NCI-H1105 (cell line): ENCODE measurements at regions not wholly inside any gene's neighbourhood (a gene's known extent, or its start where the extent isn't known, plus 50 kb on each side); places are given as distances from the start of the nearest gene placed in this dataset.

ENCODE experiments used
- DNase-seq: peaks from one replicate; lab custom pipeline; 2025; lab: John Stamatoyannopoulos, UW

DNA sequence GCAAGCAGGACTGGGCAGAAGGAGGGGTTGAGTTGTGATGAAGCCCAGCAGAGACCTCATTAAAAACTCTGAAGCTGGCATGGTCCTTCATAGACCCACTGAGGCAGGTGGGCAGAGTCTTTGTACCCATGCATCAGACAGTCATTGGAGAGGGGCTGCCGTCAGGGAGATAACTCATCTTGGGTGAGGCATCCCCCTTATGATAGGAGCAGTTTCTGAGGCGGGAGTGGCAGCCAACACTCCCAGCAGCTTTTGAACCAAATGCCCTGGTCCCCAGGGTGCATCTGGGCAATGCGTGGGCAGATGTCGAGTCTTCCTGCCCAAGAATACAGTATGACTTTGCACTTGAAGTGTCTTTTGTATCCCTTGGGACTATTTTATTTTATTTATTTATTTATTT is 68.1 kb downstream of the HTR5A start:
- DNase-seq = no peak

DNA sequence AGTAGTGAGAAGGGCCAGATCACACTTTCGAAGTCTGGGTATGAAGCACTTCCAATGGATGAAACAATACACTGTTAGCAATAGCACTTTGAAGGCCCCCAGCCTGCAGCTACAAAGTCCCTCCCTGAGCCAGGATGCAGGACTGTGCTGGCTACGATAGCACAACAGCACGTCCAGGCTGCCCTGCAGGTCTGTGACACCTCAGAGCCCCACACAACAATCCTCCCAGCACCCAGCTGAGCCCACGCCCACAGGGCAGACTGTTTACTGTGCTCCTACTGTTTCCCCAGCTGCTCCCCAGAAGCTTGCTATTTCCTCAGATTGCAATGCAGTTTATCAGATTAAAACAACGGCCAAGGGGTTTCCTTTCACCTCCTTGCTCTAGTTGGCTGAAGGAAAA is 71.4 kb downstream of the HTR5A start:
- no peak for DNase-seq

DNA sequence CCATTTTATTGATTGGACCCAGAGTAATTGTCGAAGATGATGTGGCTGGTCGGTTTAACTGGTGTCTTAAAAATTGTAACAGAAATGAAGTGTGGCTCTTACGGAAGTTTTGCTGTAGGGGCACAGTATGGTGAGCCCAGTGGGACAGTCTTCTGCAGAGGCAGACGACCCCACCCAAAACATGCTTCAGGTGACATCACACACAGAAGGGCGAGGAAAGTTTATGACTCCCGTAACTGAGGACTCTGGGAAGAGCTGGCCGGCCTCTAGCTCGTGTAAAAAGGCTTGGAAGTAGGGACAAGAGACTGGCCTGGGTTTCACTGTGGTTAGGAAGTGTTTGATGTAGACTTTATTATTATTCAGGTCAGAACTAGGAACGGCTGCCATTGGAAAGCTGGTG is 73.3 kb downstream of the HTR5A start:
- no peak for DNase-seq

DNA sequence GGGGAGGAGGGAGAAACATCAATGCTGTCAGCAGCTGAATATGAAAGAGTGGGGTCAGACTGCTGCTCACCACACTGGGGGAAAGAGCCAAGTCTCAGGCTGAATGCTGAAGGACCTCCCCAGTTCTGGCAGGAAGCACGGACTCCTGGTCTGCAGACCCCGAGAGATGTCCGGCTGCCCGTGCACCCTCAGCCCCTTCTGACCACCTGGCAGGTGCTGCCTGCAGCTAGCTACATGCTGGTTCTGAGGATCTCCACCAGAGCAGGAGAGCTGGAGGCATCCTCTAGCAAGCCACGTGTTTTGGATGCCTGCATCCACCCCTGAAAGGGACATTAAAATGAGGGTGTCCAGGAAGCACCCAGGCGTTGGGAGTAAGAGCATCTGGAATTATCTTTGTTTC is 74.2 kb downstream of the HTR5A start:
- no peak for DNase-seq

DNA sequence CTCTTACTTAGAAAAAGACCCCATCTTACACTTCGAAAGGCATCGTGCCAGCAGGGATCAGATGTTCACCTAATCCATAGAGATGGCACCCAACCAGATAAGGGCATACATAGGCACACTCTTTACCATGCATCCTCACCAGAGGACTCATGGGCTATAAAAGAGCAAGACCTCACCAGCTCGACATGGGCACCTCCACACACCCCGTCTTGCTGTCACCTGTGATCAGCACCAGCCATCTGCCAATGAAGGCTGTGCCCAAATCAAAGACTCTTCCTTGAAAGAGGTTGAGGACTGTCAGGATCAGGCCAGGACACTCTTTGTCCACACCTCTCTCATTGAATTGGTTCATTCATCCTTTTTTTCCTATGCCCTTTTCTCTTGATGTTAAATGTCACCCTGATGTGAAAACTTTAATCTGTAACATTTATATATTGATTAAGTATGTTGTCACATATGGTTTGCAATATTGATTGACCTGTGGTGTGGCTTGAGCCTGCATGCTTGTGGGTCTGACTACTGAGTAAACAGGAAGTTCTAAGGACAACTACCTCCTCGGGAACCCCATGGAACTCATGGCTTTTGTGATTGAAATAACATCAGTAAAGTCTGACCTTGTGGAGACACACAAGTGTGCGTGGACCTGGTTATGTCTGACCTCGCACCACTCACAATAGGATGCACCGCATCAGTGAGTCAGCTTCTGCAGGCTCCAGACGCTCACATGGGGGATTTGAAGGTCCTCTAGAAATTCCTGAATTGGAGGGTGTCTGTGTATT is 75.5 kb downstream of the HTR5A start:
- no peak for DNase-seq

DNA sequence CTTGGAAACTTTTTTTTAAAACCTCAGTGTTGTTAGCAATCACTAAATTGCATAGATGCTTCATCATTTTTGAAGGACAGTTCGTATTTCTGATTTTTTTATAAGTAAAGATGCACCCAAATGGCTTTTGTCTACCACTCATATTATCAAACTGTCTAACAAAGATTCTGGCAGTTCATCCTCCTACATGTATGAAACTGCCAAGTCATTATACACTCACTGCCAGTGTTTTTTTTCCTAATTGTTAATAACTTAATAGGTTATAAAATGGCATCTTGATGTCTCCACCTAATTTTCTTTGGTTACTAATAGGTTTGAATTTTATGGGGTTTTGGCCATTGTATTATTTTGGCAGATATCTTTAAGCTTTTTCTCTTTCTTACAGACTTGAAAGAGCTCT is 77.0 kb downstream of the HTR5A start:
- no peak for DNase-seq

DNA sequence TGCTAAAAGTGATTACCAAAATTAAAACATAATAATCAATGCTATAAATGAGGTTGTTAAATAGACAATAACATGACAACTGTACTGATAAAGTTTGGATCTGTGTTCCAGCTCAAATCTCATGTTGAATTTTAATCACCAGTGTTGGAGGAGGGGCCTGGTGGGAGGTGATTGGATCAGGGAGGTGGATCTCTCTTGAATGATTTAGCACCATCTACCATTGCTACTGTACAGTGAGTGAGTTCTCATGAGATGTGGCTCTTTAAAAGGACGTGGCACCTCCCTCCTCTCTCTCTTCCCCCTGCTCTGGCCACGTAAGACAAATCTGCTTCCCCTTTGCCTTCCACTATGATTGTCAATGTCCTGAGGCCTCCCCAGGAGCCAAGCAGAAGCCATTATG is 77.5 kb downstream of the HTR5A start:
- no peak for DNase-seq

DNA sequence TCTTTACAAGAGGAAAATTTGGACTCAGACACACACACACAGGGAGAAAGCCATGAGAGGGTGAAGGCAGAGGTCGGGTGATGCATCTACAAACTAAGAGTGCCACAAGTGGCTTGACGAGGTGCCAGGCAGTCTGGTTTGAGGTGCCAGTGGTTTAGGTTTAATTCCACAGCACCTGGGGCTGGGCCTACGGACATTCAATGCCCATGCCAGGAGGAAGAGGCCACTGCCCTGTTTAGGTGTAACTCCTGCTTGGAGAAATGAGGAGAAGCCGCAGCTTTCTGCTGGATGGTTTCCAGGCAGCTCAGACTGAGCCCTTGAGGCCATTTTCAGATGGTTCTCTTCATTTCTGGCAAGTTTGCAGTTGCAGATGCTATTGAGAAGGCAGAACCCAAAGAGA is 83.6 kb downstream of the HTR5A start:
- DNase-seq = no peak

DNA sequence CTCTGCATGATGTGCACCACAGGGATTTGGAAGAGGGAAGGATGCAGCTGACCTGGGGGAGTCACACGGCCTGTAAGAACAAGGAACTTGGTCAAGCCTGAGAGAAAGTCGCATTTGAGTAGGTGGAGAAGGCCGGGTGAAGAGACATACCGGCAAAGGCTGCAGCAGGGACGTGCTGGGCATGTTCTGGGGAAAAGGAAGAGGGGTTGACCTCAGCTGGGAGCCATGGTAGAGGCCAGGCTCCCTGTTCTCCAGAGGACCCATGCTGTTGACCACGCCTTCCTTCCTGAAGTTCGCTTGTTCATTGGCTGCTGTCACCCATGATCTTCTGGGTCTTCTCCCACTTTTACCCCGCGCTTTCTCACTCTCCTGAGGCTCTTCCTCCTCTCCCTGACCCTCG is 84.5 kb downstream of the HTR5A start:
- no peak for DNase-seq

DNA sequence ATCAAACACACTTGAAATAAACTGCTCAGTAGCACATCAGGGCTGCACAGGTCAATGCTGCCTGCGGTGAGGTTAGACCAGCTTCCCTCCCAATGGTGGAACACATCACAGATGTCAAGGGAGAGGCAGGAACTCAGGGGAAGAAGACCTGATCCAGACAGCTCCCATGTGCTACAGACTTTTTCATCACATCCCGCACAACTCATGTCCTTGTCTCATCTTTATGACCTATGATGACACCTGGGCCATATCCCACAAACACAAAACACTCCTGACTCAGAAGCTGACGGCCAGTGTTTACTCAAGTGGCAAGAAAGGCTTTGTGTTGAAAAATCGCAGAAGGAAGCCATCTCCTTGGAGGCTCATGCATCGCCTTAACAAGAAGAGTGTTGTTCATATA is 91.6 kb downstream of the HTR5A start:
- no peak for DNase-seq

DNA sequence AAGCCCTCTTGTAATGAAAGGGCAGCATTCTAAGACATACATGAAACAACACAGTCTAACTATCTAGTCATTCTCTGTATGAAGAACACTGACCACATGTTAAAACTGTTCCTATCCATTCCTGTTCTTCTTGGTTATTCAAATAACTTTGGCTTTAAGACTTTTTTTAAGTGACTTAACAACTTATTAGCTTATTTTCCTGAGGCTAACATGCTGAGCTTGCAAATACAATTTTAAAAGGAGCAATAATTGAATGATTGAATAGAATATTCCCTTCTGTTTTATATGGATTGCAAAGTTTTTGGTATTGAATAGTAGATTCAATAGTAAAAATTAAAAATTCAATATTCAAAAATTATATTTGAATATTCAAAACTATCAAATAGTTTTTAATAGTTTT is 92.3 kb downstream of the HTR5A start:
- DNase-seq = no peak

DNA sequence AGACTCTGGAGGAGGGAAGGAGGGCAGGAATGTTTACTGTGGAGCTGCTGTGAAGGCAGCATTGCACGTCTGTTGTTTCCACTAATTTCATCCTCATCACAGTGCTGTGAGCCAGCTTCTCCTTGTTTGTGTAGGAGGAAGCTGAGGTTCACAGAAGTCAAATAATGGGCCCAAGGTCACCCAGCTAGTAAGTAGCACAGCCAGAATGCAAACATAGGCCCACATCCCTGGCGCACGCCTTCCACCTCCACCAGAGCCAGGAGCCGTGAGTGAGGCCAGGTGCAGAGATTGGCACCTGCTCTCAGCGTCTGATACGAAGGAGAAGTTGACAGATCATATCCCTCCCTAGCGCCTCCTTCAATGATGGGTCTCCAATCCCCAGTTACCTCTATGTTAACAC is 93.6 kb downstream of the HTR5A start:
- no peak for DNase-seq

DNA sequence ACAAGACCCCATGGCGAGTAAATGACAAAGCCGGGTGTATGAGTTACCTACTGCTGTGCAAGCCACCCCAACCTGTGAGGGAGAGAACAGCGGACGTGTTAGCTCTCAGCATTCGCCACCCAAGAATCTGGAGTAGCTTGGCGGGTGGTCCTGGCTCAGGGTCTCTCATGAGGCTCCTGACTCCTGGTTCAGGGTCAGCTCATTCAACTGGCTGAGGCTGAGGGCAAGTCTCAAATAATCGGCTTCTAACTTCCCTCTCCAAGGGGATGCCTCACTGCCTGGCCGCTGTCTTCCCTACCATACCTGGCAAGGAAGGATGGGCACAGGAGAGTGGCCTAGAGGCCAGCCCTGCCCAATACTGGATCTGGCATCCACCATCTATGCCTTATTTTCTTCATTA is 94.2 kb downstream of the HTR5A start:
- DNase-seq = no peak

DNA sequence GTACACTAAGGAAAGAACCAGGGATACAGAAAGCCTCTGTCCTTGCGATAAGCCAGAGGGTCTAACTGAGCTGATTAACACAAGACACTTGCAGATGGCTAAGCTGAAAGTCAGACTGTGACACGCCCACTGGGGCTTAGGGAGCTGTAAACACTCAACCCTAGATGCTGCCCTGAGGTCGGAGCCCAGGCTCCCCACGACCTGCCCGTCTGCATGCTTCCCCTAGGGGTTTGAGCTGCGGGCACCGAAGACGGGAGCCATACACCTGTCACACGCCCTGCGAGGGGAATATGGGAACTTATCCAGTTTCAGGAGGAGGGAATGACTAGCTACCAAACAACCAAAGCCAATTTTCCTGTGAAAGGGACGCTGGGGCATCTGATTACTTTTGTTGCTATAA is 96.0 kb downstream of the HTR5A start:
- DNase-seq = no peak

DNA sequence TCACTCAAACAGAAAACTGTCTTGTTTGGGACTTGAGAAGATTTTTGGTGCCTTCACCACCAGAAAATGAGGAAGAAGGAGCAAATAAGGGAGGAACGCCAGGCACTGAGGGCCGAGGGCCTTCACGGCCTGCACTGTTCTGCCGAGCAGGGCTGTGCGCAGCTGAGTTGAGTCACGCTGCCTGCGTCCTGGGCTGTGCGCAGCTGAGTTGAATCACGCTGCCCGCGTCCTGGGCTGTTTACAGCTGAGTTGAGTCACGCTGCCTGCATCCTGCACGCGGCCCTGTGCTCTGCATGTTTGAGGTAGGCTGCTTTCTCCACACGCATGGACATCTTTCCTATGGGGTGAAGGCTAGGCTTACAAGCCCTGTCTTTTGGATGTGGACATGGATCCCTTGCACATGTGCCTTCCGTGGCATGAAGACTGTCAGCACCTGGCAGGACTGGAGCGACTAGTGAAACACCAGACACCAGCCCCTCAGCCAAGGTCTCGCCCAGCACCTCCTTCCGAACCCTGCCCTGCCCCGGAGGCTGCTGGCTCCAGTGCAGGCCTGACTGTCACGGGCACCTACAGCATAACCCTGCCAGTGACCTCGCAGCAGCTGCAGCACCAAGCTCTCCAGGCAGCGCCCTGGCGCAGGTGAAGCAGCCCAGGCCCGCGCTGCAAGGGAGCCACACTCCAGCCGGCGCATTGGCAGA is 96.7 kb downstream of the HTR5A start:
- DNase-seq = no peak

DNA sequence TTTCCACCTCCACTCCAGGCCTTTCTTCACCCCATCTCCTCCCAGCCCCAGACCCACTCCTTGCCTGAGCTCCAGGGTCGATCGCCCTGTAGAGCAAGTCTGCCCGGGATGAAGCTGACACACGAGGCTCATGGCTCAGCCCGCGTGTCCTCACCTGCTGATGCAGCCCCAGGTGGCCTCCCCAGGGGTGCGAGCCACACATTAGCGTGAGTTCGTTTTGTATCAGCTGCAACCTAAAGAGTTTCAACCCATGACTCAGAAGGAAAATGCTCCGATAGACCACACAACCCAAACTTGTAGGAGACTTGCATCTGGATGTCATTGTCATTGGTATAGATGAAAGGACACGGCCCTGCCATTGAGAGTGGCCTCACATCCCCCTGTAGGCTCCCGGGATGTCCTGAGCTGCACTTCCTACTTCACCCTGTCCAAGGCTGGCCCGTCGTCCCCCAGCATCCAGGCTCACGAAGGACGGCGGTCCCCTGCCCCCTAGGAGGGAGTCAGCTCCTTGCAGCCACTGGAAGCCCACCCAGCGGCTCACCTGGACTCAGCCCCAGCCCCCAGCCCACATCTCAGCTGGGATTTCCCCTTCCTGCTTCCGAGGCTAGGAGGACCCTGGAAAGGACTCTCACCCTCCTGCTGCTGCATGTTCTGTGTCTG is 97.7 kb downstream of the HTR5A start:
- no peak for DNase-seq

DNA sequence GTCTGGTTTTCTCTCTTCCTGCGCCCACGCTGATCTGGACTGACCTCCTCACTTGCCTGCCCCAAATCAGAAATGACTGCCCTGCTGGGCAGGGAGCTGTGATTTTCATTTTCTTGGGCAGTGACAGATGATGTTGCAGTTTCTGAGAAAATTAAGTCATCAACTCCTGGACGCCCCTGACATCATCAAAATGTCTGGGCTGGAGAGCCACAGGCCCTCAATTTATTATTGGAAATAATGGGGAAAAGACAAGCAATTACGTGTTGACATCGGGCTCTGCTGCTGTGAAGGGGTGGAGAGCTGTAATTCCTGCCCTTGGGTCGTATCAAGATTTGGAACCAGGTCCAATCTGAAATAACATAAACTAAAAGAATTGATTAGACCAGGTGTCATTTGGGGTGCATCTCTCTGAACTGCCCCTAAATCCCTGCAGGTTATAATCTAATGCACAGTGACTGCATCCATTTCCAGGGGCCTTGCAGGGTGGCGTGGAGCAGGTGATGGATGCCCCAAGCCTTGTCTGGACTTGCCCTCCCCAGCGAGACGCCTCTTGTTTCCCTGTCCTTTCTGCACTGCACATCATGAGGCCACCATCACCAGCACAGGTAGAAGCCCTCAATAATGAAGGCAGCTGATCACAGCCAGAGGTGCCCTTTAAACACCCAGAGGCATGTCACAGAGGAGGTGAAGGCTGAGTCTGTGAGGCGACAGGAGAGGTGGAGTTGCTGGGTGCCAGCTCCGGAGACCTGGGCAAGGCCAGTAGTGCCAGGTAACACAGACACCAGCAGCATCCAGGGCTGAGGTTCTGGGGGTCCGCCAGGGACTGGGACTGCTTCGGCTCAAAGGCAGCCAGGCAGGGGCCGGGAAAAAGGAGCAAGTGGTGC is 98.7 kb downstream of the HTR5A start:
- DNase-seq = peak; percentile 74

DNA sequence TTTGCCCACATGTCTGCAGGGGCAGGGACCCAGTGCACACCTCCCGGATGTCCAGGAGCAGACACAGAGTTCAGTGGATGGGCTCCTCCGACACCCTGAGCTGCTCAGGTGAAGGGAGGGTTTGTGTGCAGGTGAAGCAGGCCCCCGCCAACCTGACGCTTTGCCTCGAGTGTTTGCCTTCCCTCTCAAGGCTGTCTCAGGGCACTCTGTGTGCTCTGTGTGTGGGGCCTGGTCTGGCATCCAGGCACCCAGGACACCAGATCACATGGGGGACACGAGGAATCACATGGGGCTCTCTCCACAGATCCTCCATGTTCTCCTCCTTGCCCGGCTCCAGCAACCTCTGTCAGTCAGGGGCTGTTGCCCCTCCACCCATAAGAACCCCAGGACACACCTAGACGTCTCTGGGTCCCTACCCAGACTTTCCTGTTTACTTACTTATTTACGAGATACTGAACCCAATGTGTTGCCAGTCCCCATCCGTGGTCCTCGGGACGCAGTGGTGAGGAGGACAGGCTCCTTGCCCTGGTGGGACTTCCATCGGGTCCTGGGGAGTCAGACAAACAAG is 99.5 kb downstream of the HTR5A start:
- DNase-seq = no peak

DNA sequence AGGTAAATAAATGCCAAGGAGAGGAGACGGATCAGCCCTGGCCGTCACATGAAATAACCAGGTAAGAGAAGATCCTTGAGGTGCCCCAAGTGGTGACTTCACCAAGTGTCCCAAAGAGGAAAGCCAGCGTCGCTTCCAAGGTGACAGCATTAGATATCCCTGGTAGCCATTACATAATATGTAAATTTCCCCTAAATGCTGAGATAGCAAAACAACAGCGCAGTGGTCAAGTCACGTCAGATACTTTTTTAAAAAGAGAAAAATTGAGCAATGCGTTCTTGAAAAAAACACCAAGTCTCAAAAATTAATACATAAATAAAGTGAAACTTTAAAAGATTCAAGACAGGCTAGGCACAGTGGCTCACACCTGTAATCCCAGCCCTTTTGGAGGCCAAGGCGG is 100.2 kb downstream of the HTR5A start:
- DNase-seq = no peak

DNA sequence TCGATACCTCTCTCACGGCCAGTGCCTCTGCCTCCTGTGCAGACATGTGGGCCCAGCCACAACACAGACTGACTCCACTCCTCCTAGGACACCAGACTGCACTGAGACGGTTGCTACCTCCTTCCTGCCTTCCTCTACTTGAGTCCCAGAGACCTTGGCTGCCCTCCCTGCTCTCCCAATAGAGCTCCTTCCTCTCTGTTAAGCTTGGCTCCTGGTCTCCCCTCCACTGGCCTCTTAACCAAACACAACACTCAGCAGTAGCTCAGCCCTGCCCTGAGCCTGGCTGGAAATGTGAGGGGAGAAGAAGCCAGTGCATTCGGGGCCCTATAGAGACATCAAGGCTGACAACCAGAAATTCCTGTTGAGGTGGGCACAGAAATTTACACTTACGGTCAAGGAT is 102.0 kb downstream of the HTR5A start:
- DNase-seq = no peak

DNA sequence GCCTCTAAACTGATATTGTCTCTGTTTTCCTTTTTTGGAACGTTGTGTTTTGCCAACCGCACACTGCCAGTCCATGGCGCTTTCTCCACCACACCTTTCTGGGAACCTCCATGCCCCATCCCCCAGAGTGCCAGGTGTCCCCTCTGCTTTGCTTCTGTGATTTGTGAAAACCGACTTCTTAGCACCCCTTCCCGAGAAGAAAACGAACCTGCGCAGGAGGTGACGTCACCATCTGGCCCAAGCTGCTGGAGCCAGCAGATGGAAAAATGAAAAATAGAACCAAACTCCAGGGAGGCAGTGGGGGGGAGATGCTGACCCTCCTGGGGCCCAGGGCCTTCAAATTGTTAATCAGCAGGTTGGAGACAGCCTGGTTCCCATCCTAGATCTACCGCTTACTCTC is 103.8 kb downstream of the HTR5A start:
- DNase-seq = no peak

DNA sequence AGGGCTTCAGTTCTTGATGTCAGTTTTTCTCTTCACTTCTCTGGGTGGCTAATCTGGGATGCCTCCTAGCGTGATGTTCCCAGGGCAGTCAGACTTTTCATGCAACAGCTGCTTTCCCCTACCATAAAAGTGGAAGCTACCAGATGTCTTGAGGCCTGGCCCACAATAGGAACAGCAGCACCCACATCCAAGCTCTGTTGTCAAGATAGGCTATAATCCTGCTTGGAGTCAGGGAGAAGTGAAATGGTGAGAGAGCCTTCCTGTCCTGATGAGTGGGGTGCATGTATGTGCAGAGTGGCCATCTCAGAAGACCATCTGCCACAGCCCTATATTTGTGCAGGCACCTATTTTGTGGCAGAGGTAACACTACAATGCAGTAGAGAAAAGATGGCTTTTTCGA is 108.0 kb downstream of the HTR5A start:
- DNase-seq = no peak
